ENCODE measurements at regions not wholly inside any gene's neighbourhood (a gene's known extent, or its start where the extent isn't known, plus 50 kb on each side); places are given as distances from the start of the nearest gene placed in this dataset.

GRCh38 chr18:73913505-73913904, 234.1 kb downstream of the FBXO15 start:
- no peak for FAIRE-seq

GRCh38 chr18:73908323-73908722, 239.3 kb downstream of the FBXO15 start:
- FAIRE-seq = no peak

- no peak for FAIRE-seq
Observed at GRCh38 chr18:73901566-73901965, 246.1 kb downstream of the FBXO15 start.

- FAIRE-seq = no peak
Observed at GRCh38 chr18:73901151-73901550, 246.5 kb downstream of the FBXO15 start.

GRCh38 chr18:73900106-73900835, 247.4 kb downstream of the FBXO15 start:
- no peak for FAIRE-seq

GRCh38 chr18:73897517-73897916, 250.1 kb downstream of the FBXO15 start:
- no peak for FAIRE-seq

- FAIRE-seq = no peak
Observed at GRCh38 chr18:73896685-73897084, 250.9 kb downstream of the FBXO15 start.

GRCh38 chr18:73895701-73896100, 251.9 kb downstream of the FBXO15 start:
- FAIRE-seq = no peak

- no peak for FAIRE-seq
Observed at GRCh38 chr18:73893880-73894279, 253.8 kb downstream of the FBXO15 start.

GRCh38 chr18:73891572-73892421, 255.8 kb downstream of the FBXO15 start:
- no peak for FAIRE-seq

- no peak for FAIRE-seq
Observed at GRCh38 chr18:73888565-73888964, 259.1 kb downstream of the FBXO15 start.

- FAIRE-seq = no peak
Observed at GRCh38 chr18:73887801-73888200, 259.8 kb downstream of the FBXO15 start.

GRCh38 chr18:73884868-73885267, 262.8 kb downstream of the FBXO15 start:
- FAIRE-seq = no peak

GRCh38 chr18:73881396-73881917, 266.2 kb downstream of the FBXO15 start:
- FAIRE-seq = no peak

- no peak for FAIRE-seq
Observed at GRCh38 chr18:73880387-73880786, 267.2 kb downstream of the FBXO15 start.

GRCh38 chr18:73879766-73880165, 267.9 kb downstream of the FBXO15 start:
- no peak for FAIRE-seq

GRCh38 chr18:73879328-73879727, 268.3 kb downstream of the FBXO15 start:
- no peak for FAIRE-seq

- FAIRE-seq = no peak
Observed at GRCh38 chr18:73869182-73869581, 278.5 kb downstream of the FBXO15 start.

GRCh38 chr18:73861771-73862170, 285.9 kb downstream of the FBXO15 start:
- no peak for FAIRE-seq

GRCh38 chr18:73859837-73860397, 287.7 kb downstream of the FBXO15 start:
- FAIRE-seq = no peak

- FAIRE-seq = no peak
Observed at GRCh38 chr18:73852789-73853549, 294.7 kb downstream of the FBXO15 start.

- no peak for FAIRE-seq
Observed at GRCh38 chr18:73850782-73851181, 296.9 kb downstream of the FBXO15 start.

GRCh38 chr18:73848656-73849055, 299.0 kb downstream of the FBXO15 start:
- FAIRE-seq = no peak
